ENCODE measurements at regions not wholly inside any gene's neighbourhood (a gene's known extent, or its start where the extent isn't known, plus 50 kb on each side); places are given as distances from the start of the nearest gene placed in this dataset.

- DNase-seq (ENCODE audit: low spot score) = no peak
These were observed 221.0 kb downstream of the OSR1 start for GRCh38 chr2:19137433-19137832.

- DNase-seq (ENCODE audit: low spot score) = no peak
These were observed 225.5 kb downstream of the OSR1 start for GRCh38 chr2:19132967-19133366.

GRCh38 chr2:19131871-19132270, 226.6 kb downstream of the OSR1 start:
- no peak for DNase-seq (ENCODE audit: low spot score)

GRCh38 chr2:19128148-19128547, 230.3 kb downstream of the OSR1 start:
- no peak for DNase-seq (ENCODE audit: low spot score)

- no peak for DNase-seq (ENCODE audit: low spot score)
These were observed 230.8 kb downstream of the OSR1 start for GRCh38 chr2:19127616-19128015.

GRCh38 chr2:19125901-19126680, 232.3 kb downstream of the OSR1 start:
- DNase-seq (ENCODE audit: low spot score) = no peak

- DNase-seq (ENCODE audit: low spot score) = no peak
These were observed 234.3 kb downstream of the OSR1 start for GRCh38 chr2:19124135-19124534.

DNA sequence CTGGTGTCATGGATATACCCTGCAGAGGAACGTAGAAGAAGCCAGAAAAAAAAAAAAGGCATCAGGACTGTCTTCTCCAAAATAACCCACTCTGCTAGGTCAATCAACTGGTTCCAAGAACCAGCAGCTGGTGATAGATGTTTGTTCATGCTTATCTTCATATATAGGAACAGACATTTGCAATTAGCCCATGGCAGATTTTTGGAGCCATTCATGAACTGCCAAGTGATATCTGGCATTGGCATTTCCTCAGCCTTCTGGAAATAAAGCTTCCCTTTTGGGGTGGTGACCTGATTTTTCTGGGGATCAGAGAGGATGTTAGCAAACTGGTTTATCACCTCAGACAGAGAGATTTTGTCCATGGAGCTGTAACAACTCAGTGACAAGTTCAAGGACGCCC, 234.9 kb downstream of the OSR1 start:
- no peak for DNase-seq (ENCODE audit: low spot score)

DNA sequence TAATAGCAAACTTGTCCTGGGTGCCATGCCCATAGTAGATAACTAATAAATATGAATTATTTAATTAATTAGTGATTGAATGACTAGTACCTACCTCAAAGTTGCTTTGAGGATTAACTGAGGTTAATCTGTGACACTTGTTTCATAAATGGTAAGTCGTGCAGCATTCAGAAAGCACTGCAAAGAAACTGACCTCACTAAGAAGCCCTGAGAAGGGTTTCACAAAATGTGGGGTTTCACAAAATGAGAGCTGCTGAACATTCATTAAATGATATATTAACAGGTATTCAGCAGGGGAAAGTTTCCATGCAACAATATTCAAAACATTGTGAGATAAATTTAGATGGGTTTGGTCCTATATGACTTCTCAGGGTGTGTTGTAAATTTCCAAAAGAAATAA, 236.2 kb downstream of the OSR1 start:
- no peak for DNase-seq (ENCODE audit: low spot score)

DNA sequence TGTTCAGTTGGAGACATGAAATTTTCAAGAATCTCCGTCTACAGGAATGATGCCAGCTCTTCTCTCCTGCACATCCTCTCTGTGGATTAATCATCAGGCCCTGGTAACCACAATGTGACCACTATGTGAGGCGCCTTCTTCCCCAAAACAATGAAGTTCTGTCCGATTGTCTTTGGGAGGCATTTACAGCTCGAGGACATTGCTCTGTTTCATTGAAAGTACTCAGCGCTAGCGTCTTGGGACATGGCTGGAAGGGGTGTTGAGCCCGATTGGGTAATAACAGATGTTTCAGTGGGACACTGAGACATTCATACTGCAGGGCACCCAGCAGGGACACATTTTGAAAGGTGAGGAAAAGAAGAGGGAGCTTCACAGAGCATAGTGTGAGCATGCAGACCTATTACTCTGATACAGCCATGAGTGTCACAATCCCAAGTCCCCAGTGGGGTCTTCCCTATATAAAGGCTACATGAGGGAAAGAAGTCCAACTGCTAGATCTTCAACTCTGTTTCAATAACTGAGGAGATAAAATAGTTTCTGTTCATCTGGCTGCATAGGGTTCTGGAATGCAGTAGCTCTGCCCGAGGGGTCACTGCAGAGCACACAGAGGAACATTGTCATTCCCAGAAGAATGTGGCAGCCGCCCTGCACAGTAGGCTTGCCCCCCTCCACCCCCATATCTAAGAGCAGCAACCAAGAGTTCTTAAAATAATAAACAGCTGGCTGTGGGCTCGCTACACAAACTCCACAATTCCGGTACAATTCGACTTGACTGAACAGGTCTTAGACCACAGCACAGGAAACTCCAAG, 237.3 kb downstream of the OSR1 start:
- DNase-seq (ENCODE audit: low spot score) = no peak

DNA sequence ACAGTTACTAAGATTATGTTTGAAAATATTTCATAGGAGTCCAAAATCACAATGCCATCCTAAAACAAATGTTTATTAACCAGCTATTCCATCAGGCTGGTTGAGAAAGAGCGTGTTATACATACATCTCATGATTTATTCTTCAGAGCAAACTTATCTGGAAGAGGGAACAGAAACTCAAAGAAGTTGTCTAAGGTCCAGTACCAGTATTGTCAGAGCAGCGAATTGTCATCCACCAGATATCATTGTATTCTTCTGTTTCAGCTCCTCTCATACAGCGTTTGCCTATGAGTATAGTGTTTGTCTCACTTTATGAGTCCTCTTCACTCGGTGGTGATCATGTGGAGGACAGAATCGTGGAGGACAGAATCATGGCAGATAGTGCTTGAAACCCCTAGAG, 238.2 kb downstream of the OSR1 start:
- no peak for DNase-seq (ENCODE audit: low spot score)

- DNase-seq (ENCODE audit: low spot score) = no peak
These were observed 239.0 kb downstream of the OSR1 start for GRCh38 chr2:19119326-19120001.

DNA sequence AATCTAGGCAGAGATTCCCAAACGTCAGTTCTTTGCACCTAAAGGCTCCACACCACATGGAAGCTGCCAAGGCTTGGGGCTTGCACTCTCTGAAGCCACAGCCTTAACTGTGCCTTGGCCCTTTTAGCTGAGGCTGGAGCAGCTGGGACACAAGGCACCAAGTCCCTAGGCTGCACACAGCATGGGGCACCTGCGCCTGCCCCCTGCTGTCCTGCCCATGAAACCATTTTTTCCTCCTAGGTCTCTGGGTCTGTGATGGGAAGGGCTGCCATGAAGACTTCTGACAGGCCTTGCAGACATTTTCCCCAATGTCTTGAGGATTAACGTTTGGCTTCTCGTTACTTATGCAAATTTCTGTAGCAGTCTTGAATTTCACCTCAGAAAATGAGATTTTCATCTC, 241.5 kb downstream of the OSR1 start:
- no peak for DNase-seq (ENCODE audit: low spot score)

- no peak for DNase-seq (ENCODE audit: low spot score)
These were observed 243.6 kb downstream of the OSR1 start for GRCh38 chr2:19114754-19115231.

- no peak for DNase-seq (ENCODE audit: low spot score)
These were observed 244.3 kb downstream of the OSR1 start for GRCh38 chr2:19114126-19114525.

GRCh38 chr2:19111354-19111753, 247.1 kb downstream of the OSR1 start:
- DNase-seq (ENCODE audit: low spot score) = no peak

- DNase-seq (ENCODE audit: low spot score) = no peak
These were observed 248.9 kb downstream of the OSR1 start for GRCh38 chr2:19109518-19109917.

GRCh38 chr2:19106376-19106775, 252.0 kb downstream of the OSR1 start:
- no peak for DNase-seq (ENCODE audit: low spot score)

GRCh38 chr2:19104503-19104902, 253.9 kb downstream of the OSR1 start:
- DNase-seq (ENCODE audit: low spot score) = no peak

DNA sequence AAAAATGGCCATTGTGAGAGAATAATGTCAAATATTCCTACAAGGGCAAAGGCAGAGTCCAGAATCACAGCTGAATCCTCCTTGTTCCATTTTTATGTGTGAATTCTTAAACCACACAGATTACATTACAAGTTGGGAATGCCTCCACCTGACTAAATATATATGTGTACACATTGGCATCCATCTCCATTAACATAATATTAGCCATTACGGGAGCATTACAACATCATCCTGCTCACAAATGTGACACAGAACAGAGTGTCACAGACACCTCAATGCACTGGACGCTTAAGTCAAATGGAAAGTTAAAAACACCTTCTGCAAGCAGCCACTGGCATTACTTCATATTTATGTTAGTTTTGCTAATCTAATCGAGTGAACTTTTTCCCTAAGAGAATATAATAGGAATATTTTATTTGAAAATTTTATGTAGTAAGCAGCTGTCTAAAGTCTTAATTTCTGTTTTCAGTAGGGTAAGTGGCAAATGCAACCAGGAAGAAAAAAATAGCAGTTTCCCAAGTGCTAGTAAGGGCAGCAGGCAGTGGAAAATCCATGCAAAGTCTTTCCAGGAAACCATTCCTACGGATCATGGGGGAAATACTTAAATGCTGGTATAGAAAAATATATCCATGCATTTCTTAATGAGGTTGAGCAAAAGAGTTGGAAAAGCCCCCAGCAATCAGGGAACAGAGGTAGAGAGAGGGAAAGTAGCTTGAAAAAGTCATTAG, 255.6 kb downstream of the OSR1 start:
- no peak for DNase-seq (ENCODE audit: low spot score)

- no peak for DNase-seq (ENCODE audit: low spot score)
These were observed 256.5 kb downstream of the OSR1 start for GRCh38 chr2:19101968-19102367.

GRCh38 chr2:19100570-19100969, 257.9 kb downstream of the OSR1 start:
- DNase-seq (ENCODE audit: low spot score) = no peak

All from RKO (cell line).